Stimulated activated CD8-positive, alpha-beta memory T cell treated with anti-CD3 and anti-CD28 coated beads, Interleukin-12 subunit alpha, Interleukin-12 subunit beta, amount 100 ng/mL, for 4 hours (primary cell): ENCODE measurements at regions not wholly inside any gene's neighbourhood (a gene's known extent, or its start where the extent isn't known, plus 50 kb on each side); places are given as distances from the start of the nearest gene placed in this dataset.

Experiments used
- DNase-seq: peaks from one replicate; pipeline ENCODE4 v3.0.0-alpha.2; 2020; ENCODE audit warnings: low read depth

- no peak for DNase-seq
Observed at GRCh38 chr2:144213797-144214196, 306.1 kb downstream of the ZEB2 start.

- DNase-seq = no peak
Observed at GRCh38 chr2:144211826-144212225, 308.1 kb downstream of the ZEB2 start.

GRCh38 chr2:144211065-144211464 lies 308.9 kb downstream of the ZEB2 start:
- no peak for DNase-seq

GRCh38 chr2:144210076-144210475 lies 309.8 kb downstream of the ZEB2 start:
- DNase-seq = no peak

GRCh38 chr2:144208924-144209323 lies 311.0 kb downstream of the ZEB2 start:
- no peak for DNase-seq

DNA sequence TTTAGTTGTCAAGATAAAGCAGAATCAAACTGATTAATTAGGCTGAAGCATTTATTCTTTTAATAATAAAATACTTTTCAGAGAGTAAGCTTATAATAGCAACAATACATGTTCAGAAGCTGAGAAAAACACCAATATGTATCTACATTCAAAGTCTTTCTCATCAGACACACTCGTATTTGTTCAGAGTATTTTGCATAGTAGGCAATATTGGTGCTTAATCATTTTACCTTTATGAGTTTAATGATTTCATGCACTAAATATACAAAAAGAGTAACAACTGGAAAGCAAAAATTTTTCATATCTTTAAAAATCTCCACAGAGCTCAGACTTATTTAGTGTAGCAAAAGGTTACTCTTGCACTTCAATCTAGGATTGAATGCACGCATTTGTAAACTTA lies 313.9 kb downstream of the ZEB2 start:
- DNase-seq = no peak

- no peak for DNase-seq
Observed at GRCh38 chr2:144201868-144202468, 318.0 kb downstream of the ZEB2 start.

- no peak for DNase-seq
Observed at GRCh38 chr2:144201126-144201525, 318.8 kb downstream of the ZEB2 start.

DNA sequence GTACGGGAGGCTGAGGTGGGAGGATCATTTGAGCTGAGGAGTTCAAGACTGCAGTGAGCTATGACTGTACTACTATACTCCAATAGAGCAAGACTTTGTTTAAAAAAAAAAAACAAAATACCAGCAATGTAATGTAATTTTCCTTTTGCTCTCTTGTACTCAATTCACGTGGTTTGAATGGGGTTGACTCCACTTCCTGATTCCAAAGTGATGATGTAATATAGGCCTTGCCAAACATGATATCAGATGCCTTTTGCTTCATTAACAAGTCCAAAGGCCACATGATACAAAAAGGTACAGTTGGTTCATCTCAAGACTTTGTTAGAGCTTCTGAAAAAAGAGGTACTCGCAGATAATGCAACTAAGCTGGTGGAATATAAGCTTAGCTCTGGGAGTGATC lies 321.8 kb downstream of the ZEB2 start:
- DNase-seq = no peak

DNA sequence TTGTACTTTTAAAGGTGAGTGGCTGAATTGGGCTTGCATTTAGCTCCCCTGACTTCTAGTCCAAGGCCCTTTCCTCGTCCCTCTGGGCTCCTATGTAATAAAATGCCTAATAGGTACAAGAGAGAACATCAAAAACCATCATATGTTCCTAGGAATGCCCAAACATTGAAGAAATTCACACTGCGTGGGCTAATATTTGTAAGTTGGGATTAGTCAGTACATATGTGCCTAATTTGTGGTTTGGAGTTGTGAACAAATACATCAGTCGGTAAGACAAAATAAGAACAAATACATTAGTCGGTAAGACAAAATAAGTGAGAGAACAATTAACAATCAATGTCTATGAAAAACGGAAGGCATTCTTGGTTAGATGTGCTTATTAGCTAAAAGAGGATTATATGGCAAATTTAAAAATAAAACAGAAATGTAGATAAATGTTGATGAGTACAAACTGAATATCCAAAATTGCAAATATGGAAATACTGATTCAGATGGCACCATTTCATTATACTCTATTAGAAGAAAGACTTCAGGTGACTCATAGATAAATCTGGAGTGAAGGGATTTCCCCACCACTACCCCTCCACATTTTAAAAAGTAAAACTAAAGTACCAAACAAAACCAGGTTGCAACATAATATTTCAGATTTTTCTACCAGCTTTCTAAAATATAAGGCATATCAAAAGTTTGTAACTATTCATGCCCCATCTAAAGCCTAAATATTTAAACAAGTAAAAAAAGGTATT lies 325.4 kb downstream of the ZEB2 start:
- DNase-seq = no peak

- DNase-seq = no peak
Observed at GRCh38 chr2:144190908-144191605, 328.9 kb downstream of the ZEB2 start.

DNA sequence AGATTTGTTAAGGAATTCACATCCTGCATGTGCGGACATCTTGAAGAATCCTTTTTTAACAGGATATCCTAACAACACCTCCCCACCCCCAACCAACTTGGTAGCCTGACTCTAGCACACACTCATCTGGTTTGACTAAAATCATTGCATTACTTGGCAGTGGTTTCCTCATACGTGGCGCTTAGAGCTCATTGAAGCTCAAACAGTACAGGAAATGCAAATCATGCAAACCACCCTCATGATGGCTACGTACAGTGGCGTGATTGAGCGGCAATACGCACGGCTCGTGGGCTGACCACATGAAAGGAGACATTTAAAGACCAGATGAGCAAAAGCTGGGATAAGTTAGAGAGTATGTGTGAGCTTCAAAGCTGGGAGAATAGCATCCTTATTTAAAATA lies 336.2 kb downstream of the ZEB2 start:
- peak; percentile 58 for DNase-seq

DNA sequence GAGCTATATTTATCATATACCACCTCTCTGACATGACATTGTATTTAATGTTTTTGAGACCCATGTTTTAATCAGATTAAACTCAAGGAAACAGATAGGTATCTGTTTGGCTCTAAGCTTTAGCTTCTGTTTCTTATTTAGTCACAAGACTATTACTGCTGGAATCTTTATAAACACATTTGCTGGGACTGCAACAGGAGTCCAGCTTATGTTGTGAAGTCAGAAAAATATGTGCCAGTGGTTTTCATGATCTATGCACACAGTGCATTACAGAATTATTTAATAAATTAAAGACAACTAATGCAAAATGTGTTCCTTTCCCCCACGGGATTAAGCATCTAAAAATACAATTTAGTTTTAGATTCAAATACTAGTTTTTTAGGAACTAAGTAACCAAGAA lies 338.9 kb downstream of the ZEB2 start:
- DNase-seq = no peak

DNA sequence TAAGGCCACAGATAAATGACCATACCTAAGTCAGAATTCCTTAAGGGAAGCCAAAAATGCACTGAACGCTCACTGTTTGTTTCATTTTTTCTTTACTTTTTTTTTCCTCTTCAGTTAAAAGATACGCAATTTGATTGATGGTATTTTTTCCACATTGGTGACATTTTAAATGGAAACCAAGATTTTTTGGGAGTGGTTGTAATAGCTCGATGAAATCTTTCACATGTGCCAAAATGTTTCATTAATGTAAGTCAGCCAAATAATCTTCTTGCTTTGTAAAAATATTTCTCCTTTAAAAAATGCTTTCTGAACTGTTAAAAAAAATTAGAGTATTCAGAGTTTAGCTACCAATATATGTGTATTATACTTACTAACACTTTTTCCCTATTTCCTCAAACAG lies 339.8 kb downstream of the ZEB2 start:
- no peak for DNase-seq

- no peak for DNase-seq
Observed at GRCh38 chr2:144170179-144170578, 349.7 kb downstream of the ZEB2 start.

GRCh38 chr2:144166743-144167142 lies 353.2 kb downstream of the ZEB2 start:
- DNase-seq = no peak

GRCh38 chr2:144165599-144166250 lies 354.2 kb downstream of the ZEB2 start:
- DNase-seq = no peak

DNA sequence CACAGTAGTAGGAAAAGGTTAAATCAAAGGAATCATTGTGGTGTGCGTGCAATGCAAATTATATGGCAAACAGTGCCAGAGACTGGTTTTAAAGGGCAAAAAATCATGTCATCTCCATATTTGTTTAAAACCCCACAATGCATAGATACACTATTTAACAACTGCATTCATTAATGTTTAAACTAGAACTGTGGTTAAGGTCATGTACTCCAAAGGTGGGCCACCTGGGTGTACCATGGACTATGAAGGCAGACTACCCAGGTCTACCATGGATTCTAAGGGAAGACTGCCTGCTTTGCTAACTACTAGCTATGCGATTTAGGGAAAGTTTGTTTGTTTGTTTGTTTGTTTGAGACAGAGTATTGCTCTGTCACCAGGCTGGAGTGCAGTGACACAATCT lies 356.3 kb downstream of the ZEB2 start:
- no peak for DNase-seq

DNA sequence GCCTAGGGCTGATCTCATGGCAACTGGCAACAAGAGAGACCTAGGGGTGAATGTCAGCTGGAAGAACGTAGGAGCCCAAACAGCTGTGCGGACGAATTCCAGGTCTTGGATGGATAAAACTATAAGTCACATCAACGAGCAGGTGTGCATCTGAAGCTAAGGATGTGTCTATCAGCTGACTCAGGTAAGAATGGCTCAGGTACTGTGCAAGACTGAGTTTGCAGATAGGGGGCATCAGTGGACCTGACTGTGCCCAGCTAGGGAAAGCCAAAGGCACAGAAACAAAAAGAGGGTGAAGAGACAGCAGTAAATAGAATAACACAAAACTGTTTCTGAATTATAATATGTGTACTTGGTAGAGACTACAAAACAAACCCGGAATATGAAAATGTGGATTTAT lies 357.3 kb downstream of the ZEB2 start:
- DNase-seq = peak; percentile 21

- no peak for DNase-seq
Observed at GRCh38 chr2:144161061-144161460, 358.9 kb downstream of the ZEB2 start.

GRCh38 chr2:144159240-144159639 lies 360.7 kb downstream of the ZEB2 start:
- DNase-seq = no peak

DNA sequence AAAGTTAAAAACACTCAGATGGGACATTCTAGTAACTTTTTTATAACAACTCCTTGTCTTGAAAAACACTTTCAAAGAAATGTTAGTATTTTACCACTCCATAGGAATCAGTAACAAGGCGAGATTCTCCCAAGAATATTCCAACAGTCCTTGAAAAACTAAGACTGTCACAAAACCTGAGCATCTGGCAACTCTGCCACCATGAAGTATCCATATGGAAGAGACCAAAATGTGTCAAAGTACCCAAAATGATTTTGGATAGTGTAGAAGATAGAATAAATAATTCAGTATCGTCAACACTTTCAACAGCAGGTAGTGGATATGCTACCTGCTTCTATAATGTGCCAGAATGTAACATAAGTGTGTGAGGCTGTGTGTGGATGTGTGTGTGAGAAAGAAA lies 361.8 kb downstream of the ZEB2 start:
- DNase-seq = no peak
